ENCODE measurements at regions not wholly inside any gene's neighbourhood (a gene's known extent, or its start where the extent isn't known, plus 50 kb on each side); places are given as distances from the start of the nearest gene placed in this dataset.

DNA sequence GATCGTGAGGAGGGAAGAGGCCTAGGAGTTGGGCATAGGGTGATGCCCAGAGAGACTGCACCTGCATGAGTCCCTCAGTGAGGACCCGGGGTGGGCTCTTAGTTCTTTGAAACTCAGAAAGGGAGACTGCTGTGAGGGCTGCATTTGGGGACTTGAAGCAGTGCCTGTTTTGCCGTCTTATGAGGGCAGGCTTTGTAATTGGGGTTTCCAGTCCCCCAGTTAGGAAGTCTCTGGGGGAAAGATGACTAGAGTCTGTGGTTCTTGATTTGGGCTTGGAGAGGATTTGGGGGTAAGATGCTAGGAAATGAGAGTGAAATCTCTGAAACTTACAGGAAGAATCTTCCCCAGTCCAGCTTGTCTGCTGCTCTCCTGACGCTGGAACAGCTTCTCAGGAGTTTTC lies 99.6 kb downstream of the ARF6 start:
- no peak for FAIRE-seq
- Histone ChIP-seq H3K4me3 (no peak overlapping the region), H3K4me2 (peak overlapping the region; percentile 57), H3K9me3 (no peaks in the 10 kb centered on the region), H3K27ac (peak overlapping the region; percentile 69 to 80), H3K4me1 (peaks cover 54% of the 10 kb centered on the region)
- TF ChIP-seq ESRRA (IDR thresholded peaks at IDR 0.05; ENCODE audit: borderline replicate concordance, low read length) (no peak), EP300 (IDR thresholded peaks at IDR 0.05) (0 out of 5 replicates have a peak, but pooled peaks of 1 of the 2 experiments have one; percentile 2)
- peak in 1 of 2 experiments; percentile 16; a peak in 2 of 6 replicates for ATAC-seq
- ChIA-PET POLR2A (interaction anchor here (1.0 to 1.1 kb wide), 2 partner anchors 17 to 100 kb away, joined by 3 read pairs; partner anchors contain the start of gene ARF6), CTCF (interaction anchor here (0.9 to 2.1 kb wide), 6 partner anchors 8 to 130 kb away, joined by 3 to 10 read pairs (median 4); no protein-coding TSS in a partner anchor)
- 88% methylated on average over 4 of the region's 4 CpGs for WGBS (ENCODE audit: missing lambda C conversion rate)
- DNase-seq (ENCODE audit: low read depth in 1 of 2, low spot score in 1 of 2), result no peak

DNA sequence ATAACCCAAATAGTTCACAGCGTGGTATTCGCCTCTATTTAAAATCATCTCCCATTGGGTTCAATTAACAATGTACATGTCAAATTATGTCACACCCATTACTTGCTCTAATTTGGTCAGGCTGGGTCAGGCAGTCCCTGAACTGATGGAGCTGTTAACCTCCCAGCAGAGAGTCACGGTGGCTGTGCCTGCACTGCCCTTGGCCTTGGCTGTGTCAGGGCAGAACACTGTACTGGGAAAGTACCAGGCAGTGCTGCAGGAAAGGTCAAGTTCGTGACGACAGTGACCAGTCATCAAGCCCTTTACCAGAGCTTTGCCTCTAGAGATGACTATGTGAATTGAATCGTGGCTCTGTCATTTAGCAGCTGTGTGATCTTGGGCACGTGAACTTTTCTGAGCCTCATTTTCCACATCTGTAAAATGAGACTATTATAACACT lies 100.0 kb downstream of the ARF6 start:
- CTCF ChIA-PET, result interaction anchor here (0.9 to 2.7 kb wide), 7 partner anchors 8 to 131 kb away, joined by 3 to 11 read pairs (median 4); no protein-coding TSS in a partner anchor
- H3K27ac ChIP-seq, result peak overlapping the region; percentile 69 to 80
- TF ChIP-seq, protein P1, sequence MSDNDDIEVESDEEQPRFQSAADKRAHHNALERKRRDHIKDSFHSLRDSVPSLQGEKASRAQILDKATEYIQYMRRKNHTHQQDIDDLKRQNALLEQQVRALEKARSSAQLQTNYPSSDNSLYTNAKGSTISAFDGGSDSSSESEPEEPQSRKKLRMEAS (IDR thresholded peaks at IDR 0.05), result peak; percentile 59
- TF ChIP-seq HES2 (IDR thresholded peaks at IDR 0.05) (no peak), CHD2 (IDR thresholded peaks at IDR 0.05; ENCODE audit: low read length, partially characterized antibody) (no peak), ESRRA (IDR thresholded peaks at IDR 0.05; ENCODE audit: borderline replicate concordance, low read length) (peak; percentile 82), NR3C1 (IDR thresholded peaks at IDR 0.05) (no peak), HDAC2 (IDR thresholded peaks at IDR 0.05) (no peak), USF2 (IDR thresholded peaks at IDR 0.05) (peak; percentile 43; the same call in 1 of the 2 replicates), HOXB5 (CRISPR knock-in tag; IDR thresholded peaks at IDR 0.05) (no peak), TFCP2L1 (CRISPR knock-in tag; IDR thresholded peaks at IDR 0.05) (no peak), POLR2AphosphoS2 (conservative IDR thresholded peaks at IDR 0.05; ENCODE audit: low read length) (no peak), HOXA7 (CRISPR knock-in tag; IDR thresholded peaks at IDR 0.05) (no peak), SMC3 (IDR thresholded peaks at IDR 0.05) (no peak), MAFK (IDR thresholded peaks at IDR 0.05; ENCODE audit: partially characterized antibody) (peak; percentile 44), NPAS2 (CRISPR knock-in tag; IDR thresholded peaks at IDR 0.05; ENCODE audit: borderline replicate concordance) (no peak), NFE2L2 (conservative IDR thresholded peaks at IDR 0.05; ENCODE audit: low read length) (no peak), ZC3H11A (IDR thresholded peaks at IDR 0.05) (no peak), CBX2 (IDR thresholded peaks at IDR 0.05; ENCODE audit: borderline replicate concordance, low read depth) (no peak), FOSB (CRISPR knock-in tag; IDR thresholded peaks at IDR 0.05) (no peak), CHD4 (IDR thresholded peaks at IDR 0.05; ENCODE audit: borderline replicate concordance) (no peak), KDM1A (IDR thresholded peaks at IDR 0.05; ENCODE audit: low read depth) (no peak), JUN (IDR thresholded peaks at IDR 0.05) (no peak), RCOR1 (IDR thresholded peaks at IDR 0.05; ENCODE audit: low read depth, low read length) (no peak), EHMT2 (IDR thresholded peaks at IDR 0.05; ENCODE audit: low read depth) (no peak), GATA3 (IDR thresholded peaks at IDR 0.05; ENCODE audit: borderline replicate concordance) (no peak), RFX5 (IDR thresholded peaks at IDR 0.05) (no peak)
- TF ChIP-seq, protein P2, sequence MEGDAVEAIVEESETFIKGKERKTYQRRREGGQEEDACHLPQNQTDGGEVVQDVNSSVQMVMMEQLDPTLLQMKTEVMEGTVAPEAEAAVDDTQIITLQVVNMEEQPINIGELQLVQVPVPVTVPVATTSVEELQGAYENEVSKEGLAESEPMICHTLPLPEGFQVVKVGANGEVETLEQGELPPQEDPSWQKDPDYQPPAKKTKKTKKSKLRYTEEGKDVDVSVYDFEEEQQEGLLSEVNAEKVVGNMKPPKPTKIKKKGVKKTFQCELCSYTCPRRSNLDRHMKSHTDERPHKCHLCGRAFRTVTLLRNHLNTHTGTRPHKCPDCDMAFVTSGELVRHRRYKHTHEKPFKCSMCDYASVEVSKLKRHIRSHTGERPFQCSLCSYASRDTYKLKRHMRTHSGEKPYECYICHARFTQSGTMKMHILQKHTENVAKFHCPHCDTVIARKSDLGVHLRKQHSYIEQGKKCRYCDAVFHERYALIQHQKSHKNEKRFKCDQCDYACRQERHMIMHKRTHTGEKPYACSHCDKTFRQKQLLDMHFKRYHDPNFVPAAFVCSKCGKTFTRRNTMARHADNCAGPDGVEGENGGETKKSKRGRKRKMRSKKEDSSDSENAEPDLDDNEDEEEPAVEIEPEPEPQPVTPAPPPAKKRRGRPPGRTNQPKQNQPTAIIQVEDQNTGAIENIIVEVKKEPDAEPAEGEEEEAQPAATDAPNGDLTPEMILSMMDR (IDR thresholded peaks at IDR 0.05), result no peak
- TF ChIP-seq, protein P3, sequence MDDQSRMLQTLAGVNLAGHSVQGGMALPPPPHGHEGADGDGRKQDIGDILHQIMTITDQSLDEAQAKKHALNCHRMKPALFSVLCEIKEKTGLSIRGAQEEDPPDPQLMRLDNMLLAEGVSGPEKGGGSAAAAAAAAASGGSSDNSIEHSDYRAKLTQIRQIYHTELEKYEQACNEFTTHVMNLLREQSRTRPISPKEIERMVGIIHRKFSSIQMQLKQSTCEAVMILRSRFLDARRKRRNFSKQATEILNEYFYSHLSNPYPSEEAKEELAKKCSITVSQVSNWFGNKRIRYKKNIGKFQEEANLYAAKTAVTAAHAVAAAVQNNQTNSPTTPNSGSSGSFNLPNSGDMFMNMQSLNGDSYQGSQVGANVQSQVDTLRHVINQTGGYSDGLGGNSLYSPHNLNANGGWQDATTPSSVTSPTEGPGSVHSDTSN (IDR thresholded peaks at IDR 0.05), result no peak
- TF ChIP-seq, protein P4, sequence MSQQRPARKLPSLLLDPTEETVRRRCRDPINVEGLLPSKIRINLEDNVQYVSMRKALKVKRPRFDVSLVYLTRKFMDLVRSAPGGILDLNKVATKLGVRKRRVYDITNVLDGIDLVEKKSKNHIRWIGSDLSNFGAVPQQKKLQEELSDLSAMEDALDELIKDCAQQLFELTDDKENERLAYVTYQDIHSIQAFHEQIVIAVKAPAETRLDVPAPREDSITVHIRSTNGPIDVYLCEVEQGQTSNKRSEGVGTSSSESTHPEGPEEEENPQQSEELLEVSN (IDR thresholded peaks at IDR 0.05; ENCODE audit: borderline replicate concordance, low read depth), result no peak
- TF ChIP-seq, protein P5, sequence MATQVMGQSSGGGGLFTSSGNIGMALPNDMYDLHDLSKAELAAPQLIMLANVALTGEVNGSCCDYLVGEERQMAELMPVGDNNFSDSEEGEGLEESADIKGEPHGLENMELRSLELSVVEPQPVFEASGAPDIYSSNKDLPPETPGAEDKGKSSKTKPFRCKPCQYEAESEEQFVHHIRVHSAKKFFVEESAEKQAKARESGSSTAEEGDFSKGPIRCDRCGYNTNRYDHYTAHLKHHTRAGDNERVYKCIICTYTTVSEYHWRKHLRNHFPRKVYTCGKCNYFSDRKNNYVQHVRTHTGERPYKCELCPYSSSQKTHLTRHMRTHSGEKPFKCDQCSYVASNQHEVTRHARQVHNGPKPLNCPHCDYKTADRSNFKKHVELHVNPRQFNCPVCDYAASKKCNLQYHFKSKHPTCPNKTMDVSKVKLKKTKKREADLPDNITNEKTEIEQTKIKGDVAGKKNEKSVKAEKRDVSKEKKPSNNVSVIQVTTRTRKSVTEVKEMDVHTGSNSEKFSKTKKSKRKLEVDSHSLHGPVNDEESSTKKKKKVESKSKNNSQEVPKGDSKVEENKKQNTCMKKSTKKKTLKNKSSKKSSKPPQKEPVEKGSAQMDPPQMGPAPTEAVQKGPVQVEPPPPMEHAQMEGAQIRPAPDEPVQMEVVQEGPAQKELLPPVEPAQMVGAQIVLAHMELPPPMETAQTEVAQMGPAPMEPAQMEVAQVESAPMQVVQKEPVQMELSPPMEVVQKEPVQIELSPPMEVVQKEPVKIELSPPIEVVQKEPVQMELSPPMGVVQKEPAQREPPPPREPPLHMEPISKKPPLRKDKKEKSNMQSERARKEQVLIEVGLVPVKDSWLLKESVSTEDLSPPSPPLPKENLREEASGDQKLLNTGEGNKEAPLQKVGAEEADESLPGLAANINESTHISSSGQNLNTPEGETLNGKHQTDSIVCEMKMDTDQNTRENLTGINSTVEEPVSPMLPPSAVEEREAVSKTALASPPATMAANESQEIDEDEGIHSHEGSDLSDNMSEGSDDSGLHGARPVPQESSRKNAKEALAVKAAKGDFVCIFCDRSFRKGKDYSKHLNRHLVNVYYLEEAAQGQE (IDR thresholded peaks at IDR 0.05), result no peak

More for the DNA sequence above, 100.0 kb downstream of the ARF6 start:
- POLR2A ChIA-PET, result interaction anchor here (0.7 to 1.1 kb wide), 3 partner anchors 18 to 100 kb away, joined by 3 read pairs; partner anchors contain the start of gene ARF6
- peaks cover 52% of the 10 kb centered on the region for H3K4me1 ChIP-seq
- H3K4me3 ChIP-seq, result no peak overlapping the region
- H3K4me2 ChIP-seq, result peak overlapping the region; percentile 57
- DNase-seq (ENCODE audit: low read depth in 1 of 2, low spot score in 1 of 2), result peak in 1 of 2 experiments; percentile 88
- peak; percentile 89 for FAIRE-seq
- 20% methylated on average over 7 of the region's 7 CpGs for WGBS (ENCODE audit: missing lambda C conversion rate)
- peak; percentile 90 to 94 for ATAC-seq
- H3K9me3 ChIP-seq, result no peaks in the 10 kb centered on the region

Data from A549 (cell line).